AG04449 (cell line): ENCODE measurements at regions not wholly inside any gene's neighbourhood (a gene's known extent, or its start where the extent isn't known, plus 50 kb on each side); places are given as distances from the start of the nearest gene placed in this dataset.

Experiments used
- CTCF ChIA-PET: fragments of 350-600 bp; formaldehyde crosslinking; extraction: SDS; loops from one replicate; lab custom pipeline; 2021; ENCODE audit warnings: antibody characterized with exemption; lab: Yijun Ruan, JAX
- POLR2A ChIA-PET: fragments of 400-600, 350-600 bp; formaldehyde crosslinking; extraction: SDS; loops from one replicate; lab custom pipeline; 2020; ENCODE audit warnings: antibody characterized with exemption, inconsistent platforms; lab: Yijun Ruan, JAX
- DNase-seq: peaks from one replicate; pipeline ENCODE4 v3.0.0-alpha.2; 2010; ENCODE audit warnings: low read depth, low spot score
- H3K4me3 ChIP-seq: 2 replicates; pipeline ENCODE4 v1.5.1; 2011; ENCODE audit warnings: low read depth, mild to moderate bottlenecking, control low read depth, low read length
- CTCF ChIP-seq: IDR thresholded peaks from one replicate; pipeline ENCODE4 v1.5.1; 2011; ENCODE audit warnings: mild to moderate bottlenecking, moderate library complexity, low read length, control low read depth, inconsistent platforms; ENCODE audit not compliant: insufficient read depth; ENCODE audit errors: missing control alignments

- ChIA-PET POLR2A (interaction anchor here (0.6 kb wide), 1 partner anchor 53 kb away, joined by 3 read pairs; no protein-coding TSS in a partner anchor), CTCF (no interaction called here)
- no peak for TF ChIP-seq CTCF
- H3K4me3 ChIP-seq, result no peak overlapping the region
- no peak for DNase-seq
Measured at GRCh38 chr11:33514079-33514925, 186.3 kb downstream of the C11orf91 start.

GRCh38 chr11:33509632-33510031 lies 191.0 kb downstream of the C11orf91 start:
- no peak overlapping the region for H3K4me3 ChIP-seq
- no peak for TF ChIP-seq CTCF
- no peak for DNase-seq
- CTCF ChIA-PET, result interaction anchor here (0.6 to 1.2 kb wide), 2 partner anchors 23 to 179 kb away, joined by 3 read pairs; no protein-coding TSS in a partner anchor
- POLR2A ChIA-PET, result no interaction called here

GRCh38 chr11:33507967-33508366 lies 192.7 kb downstream of the C11orf91 start:
- CTCF ChIA-PET, result no interaction called here

GRCh38 chr11:33507356-33507755 lies 193.3 kb downstream of the C11orf91 start:
- no peak for DNase-seq
- CTCF ChIA-PET, result no interaction called here
- POLR2A ChIA-PET, result no interaction called here
- no peak overlapping the region for H3K4me3 ChIP-seq
- no peak for TF ChIP-seq CTCF

More at GRCh38 chr11:33507967-33508366, 192.7 kb downstream of the C11orf91 start:
- DNase-seq, result no peak
- no peak overlapping the region for H3K4me3 ChIP-seq
- TF ChIP-seq CTCF, result no peak
- POLR2A ChIA-PET, result no interaction called here

- ChIA-PET POLR2A (no interaction called here), CTCF (interaction anchor here (1.1 kb wide), 1 partner anchor 69 kb away, joined by 3 read pairs; no protein-coding TSS in a partner anchor)
- TF ChIP-seq CTCF, result no peak
- no peak for DNase-seq
- H3K4me3 ChIP-seq, result no peak overlapping the region
Measured at GRCh38 chr11:33505093-33505492, 195.5 kb downstream of the C11orf91 start.

- POLR2A ChIA-PET, result no interaction called here
- CTCF ChIA-PET, result interaction anchor here (1.3 kb wide), 1 partner anchor 24 kb away, joined by 3 read pairs; no protein-coding TSS in a partner anchor
- DNase-seq, result no peak
- no peak overlapping the region for H3K4me3 ChIP-seq
- TF ChIP-seq CTCF, result no peak
Measured at GRCh38 chr11:33500861-33501479, 199.7 kb downstream of the C11orf91 start.
